Gastrocnemius medialis (tissue), 4 donors: ENCODE measurements at regions not wholly inside any gene's neighbourhood (a gene's known extent, or its start where the extent isn't known, plus 50 kb on each side); places are given as distances from the start of the nearest gene placed in this dataset.

ENCODE experiments used
- ATAC-seq, 2 donors: fragments of 150-250 bp; one replicate each; pipeline ENCODE4 v1.9.1; 2016
- DNase-seq, 2 donors: peaks; one replicate each; pipeline ENCODE4 v3.0.0-alpha.2; 2019
- H3K27ac ChIP-seq, 4 donors: fragments of 200-600 bp; sonication (generic); 1 replicate in 1 of 4; 2 replicates in 3 of 4; pipeline ENCODE4 v1.5.1; 2016 to 2018; ENCODE audit warnings: mild to moderate bottlenecking in 2 of 4, moderate library complexity in 1 of 4
- H3K27me3 ChIP-seq, 3 donors: fragments of 200-600 bp; sonication (generic) in 2 of 3; 1 replicate in 1 of 3; 2 replicates in 2 of 3; pipeline versions ENCODE4 v1.5.1 to v1.6.0; 2016 to 2019; ENCODE audit warnings: mild to moderate bottlenecking in 1 of 3, moderate library complexity in 1 of 3
- H3K36me3 ChIP-seq, 2 donors: fragments of 200-600 bp; sonication (generic) in 1 of 2; one replicate each; pipeline ENCODE4 v1.5.1; 2017 to 2018
- H3K4me1 ChIP-seq, 2 donors: fragments of 200-600 bp; sonication (generic) in 1 of 2; one replicate each; pipeline ENCODE4 v1.5.1; 2016 to 2017; ENCODE audit warnings: mild to moderate bottlenecking in 2 of 2
- H3K4me3 ChIP-seq, 4 donors: fragments of 200-600 bp; sonication (generic) in 3 of 4; 1 replicate in 1 of 4; 2 replicates in 3 of 4; pipeline ENCODE4 v1.5.1; 2016 to 2019; ENCODE audit warnings: mild to moderate bottlenecking in 2 of 4
- H3K9me3 ChIP-seq, 3 donors: fragments of 200-600 bp; sonication (generic) in 2 of 3; 1 replicate in 1 of 3; 2 replicates in 2 of 3; pipeline ENCODE4 v1.5.1; 2016 to 2019
- CTCF ChIP-seq, 5 experiments: fragments of 450-650 bp in 3 of 5; fragments of 200-600 bp in 2 of 5; sonication (generic) in 2 of 5; IDR thresholded peaks in 4 of 5; conservative IDR thresholded peaks in 1 of 5; 1 replicate in 4 of 5; 2 replicates in 1 of 5; pipeline ENCODE4 v1.5.1; 2016 to 2019; ENCODE audit warnings: antibody characterized with exemption in 5 of 5, mild to moderate bottlenecking in 3 of 5, moderate library complexity in 3 of 5
- POLR2A ChIP-seq, 2 donors: fragments of 450-650 bp; IDR thresholded peaks; one replicate each; pipeline ENCODE4 v1.6.1; 2017; ENCODE audit warnings: antibody characterized with exemption in 2 of 2, mild to moderate bottlenecking in 2 of 2, moderate library complexity in 2 of 2
- in situ Hi-C, 4 donors: fragments of 200-750 bp; cut with MboI; loops; one replicate each; pipeline versions ENCODE4 v1.15.0 to v1.8.0; 2017; ENCODE audit warnings: low sequenced_read_pairs in 4 of 4
- intact Hi-C: fragments of 100-400 bp; cut with DNase I; formaldehyde crosslinking; loops from one replicate; pipeline ENCODE4 v1.15.1; 2023; ENCODE audit warnings: low total_unique reads

DNA sequence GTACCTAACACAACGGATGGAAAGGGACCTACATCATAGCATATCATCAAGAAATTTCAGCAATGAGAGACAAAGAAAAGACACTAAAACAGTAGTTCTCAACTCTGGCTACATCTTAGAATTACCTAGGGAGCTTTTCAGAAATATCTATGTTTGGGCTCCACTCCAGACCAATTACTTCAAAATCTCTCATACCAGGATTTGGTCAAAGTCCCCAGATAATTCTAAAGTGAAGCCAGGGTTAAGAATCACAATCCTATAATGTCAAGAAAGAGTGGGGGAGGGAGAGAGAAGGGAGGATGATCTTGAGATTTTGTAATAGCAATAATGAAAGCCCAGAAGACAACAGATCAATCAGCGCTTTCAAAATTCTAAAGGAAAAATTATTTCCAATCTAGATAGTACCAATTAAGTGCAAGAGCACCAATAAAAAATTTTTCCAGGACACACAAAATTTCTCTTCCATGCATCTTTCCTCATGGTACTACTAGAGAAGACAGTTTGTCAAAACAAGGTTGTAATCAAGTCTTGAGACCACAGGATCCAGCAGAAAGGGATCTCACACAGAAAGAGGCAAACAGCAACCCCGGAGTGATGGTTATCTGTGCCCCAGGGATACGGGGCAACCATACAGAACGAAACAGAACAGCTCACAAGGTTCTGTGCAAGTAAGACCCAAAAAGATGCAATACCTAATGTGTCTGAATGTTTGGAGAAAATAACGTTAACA is 152.9 kb upstream of the DST start:
- TF ChIP-seq POLR2A (IDR thresholded peaks at IDR 0.05) (no peak), CTCF (IDR thresholded peaks at IDR 0.05 in 4 of 5, conservative IDR thresholded peaks at IDR 0.05 in 1 of 5) (no peak)
- in situ Hi-C loops, result no loop called here
- Histone ChIP-seq H3K4me3 (no peak overlapping the region), H3K27me3 (no peaks in the 10 kb centered on the region), H3K27ac (peak overlapping the region; percentile 78 to 93 (median 86)), H3K4me1 (peaks cover 84 to 85% of the 10 kb centered on the region in 2 donors), H3K36me3 (no peaks in the 10 kb centered on the region), H3K9me3 (no peaks in the 10 kb centered on the region)
- intact Hi-C loops, result loop anchor here (2.0 kb wide), 1 partner anchor 47 kb away; no protein-coding TSS in a partner anchor
- ATAC-seq, result no peak
- no peak for DNase-seq

DNA sequence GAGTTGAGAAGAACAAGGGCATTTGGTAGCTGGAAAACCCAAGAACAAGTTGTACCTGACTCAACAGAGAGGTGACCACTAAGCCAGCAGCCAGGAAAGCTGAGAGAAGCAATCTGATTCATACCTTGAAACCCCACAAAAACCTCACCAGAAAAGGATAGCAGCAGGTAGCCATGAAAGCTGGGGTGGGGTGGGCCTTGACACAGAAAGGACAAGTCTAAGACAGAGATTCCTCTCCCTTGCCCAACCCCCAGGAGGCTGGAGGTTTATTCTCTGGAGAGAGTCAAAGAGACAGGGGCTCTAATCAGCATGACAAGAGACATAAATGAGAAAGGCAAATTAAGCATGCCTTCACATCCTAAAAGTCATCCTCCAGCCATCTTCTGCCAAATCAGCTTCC is 151.7 kb upstream of the DST start:
- peak in 1 of 2 donors; percentile 5 for ATAC-seq

DNA sequence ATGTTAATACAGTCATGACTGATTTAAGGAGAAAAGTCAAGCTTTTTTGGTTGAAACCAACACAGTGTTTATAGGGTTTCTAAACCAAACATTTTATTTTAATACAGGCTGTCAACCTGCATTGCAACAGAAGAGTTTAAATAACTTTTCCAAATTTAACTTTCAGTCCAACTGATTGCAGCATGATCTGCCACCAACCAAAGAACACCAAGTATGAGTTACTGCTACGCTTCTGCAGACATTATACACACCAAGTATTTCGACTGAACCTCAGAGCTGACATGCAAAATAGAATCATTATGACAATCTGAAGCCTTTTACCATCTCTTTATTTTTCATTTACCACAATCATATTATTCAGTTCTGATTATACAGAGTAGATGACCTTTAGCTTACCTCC is 151.2 kb upstream of the DST start:
- TF ChIP-seq CTCF (IDR thresholded peaks at IDR 0.05 in 4 of 5, conservative IDR thresholded peaks at IDR 0.05 in 1 of 5) (no peak), POLR2A (IDR thresholded peaks at IDR 0.05) (peak in 1 of 2 donors; percentile 19)
- Histone ChIP-seq H3K9me3 (no peaks in the 10 kb centered on the region), H3K27ac (peak overlapping the region; percentile 78 to 93 (median 86)), H3K4me1 (peaks cover 88 to 90% of the 10 kb centered on the region in 2 donors), H3K27me3 (no peaks in the 10 kb centered on the region), H3K4me3 (peak overlapping the region in 1 of 4 donors; percentile 10), H3K36me3 (no peaks in the 10 kb centered on the region)
- DNase-seq (peak in 1 of 2 donors; percentile 13), ATAC-seq (peak; percentile 73 to 80)
- intact Hi-C loops (loop anchor here (2.0 kb wide), 1 partner anchor 21 kb away; no protein-coding TSS in a partner anchor), in situ Hi-C loops (no loop called here)

More for the DNA sequence above, 151.7 kb upstream of the DST start:
- Histone ChIP-seq H3K9me3 (no peaks in the 10 kb centered on the region), H3K27me3 (no peaks in the 10 kb centered on the region), H3K27ac (peak overlapping the region; percentile 78 to 93 (median 86)), H3K36me3 (no peaks in the 10 kb centered on the region), H3K4me1 (peaks cover 91% of the 10 kb centered on the region in 2 donors), H3K4me3 (peak overlapping the region in 1 of 4 donors; percentile 10)
- no peak for TF ChIP-seq POLR2A (IDR thresholded peaks at IDR 0.05)
- TF ChIP-seq CTCF (IDR thresholded peaks at IDR 0.05 in 4 of 5, conservative IDR thresholded peaks at IDR 0.05 in 1 of 5), result no peak
- intact Hi-C loops (no loop called here), in situ Hi-C loops (no loop called here)
- no peak for DNase-seq

DNA sequence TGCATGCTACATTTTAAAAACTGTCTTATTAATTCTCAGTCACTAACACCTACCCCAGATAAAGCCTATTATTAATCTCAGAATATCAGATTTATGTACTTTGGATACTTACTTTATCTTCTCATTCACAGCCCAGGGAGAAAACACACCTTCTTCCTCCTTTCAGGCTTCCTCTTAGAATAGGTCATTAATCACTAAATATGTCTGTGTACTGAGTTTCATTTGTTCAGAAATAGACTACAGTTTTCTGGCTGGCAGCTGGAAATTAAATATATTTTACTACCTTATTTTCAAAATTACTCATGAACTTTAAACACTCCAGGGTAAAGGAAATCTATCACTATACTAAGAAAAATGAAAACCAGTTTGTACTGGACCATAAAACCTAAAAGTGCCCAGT is 147.7 kb upstream of the DST start:
- in situ Hi-C loops (no loop called here), intact Hi-C loops (no loop called here)
- peak overlapping the region; percentile 36 to 93 (median 86) for H3K27ac ChIP-seq

GRCh38 chr6:56789879-56790278 is 147.2 kb upstream of the DST start:
- Histone ChIP-seq H3K4me1 (peaks cover 64 to 65% of the 10 kb centered on the region in 2 donors), H3K9me3 (no peaks in the 10 kb centered on the region), H3K4me3 (no peak overlapping the region), H3K27ac (peak overlapping the region; percentile 36 to 93 (median 86)), H3K36me3 (no peaks in the 10 kb centered on the region), H3K27me3 (no peaks in the 10 kb centered on the region)
- intact Hi-C loops (no loop called here), in situ Hi-C loops (no loop called here)
- DNase-seq (no peak), ATAC-seq (no peak)
- TF ChIP-seq POLR2A (IDR thresholded peaks at IDR 0.05), result no peak
- no peak for TF ChIP-seq CTCF (IDR thresholded peaks at IDR 0.05 in 4 of 5, conservative IDR thresholded peaks at IDR 0.05 in 1 of 5)

More for the DNA sequence above, 147.7 kb upstream of the DST start:
- no peak for ATAC-seq
- TF ChIP-seq POLR2A (IDR thresholded peaks at IDR 0.05), result no peak
- H3K36me3 ChIP-seq, result no peaks in the 10 kb centered on the region
- no peak for DNase-seq
- H3K27me3 ChIP-seq, result no peaks in the 10 kb centered on the region
- peaks cover 69% of the 10 kb centered on the region in 2 donors for H3K4me1 ChIP-seq
- H3K4me3 ChIP-seq, result no peak overlapping the region
- no peaks in the 10 kb centered on the region for H3K9me3 ChIP-seq
